ENCODE measurements at regions not wholly inside any gene's neighbourhood (a gene's known extent, or its start where the extent isn't known, plus 50 kb on each side); places are given as distances from the start of the nearest gene placed in this dataset.

- no peak overlapping the region for H4K8ac ChIP-seq (ENCODE audit: extremely low read depth, insufficient read depth, low read length)
- 100% methylated on average over 2 of the region's 3 CpGs; no CpG with 5 or more reads in 1 of the 2 experiments for whole genome bisulfite sequencing, 2 experiments (ENCODE audit: extremely low coverage in 1 of 2, insufficient coverage in 1 of 2, insufficient read length in 1 of 2, insufficient replicate concordance in 2 of 2, low coverage in 1 of 2, low lambda C conversion rate in 2 of 2, missing lambda C conversion rate in 1 of 2)
- H2BK20ac ChIP-seq (ENCODE audit: low read length) = no peak overlapping the region
- no peak overlapping the region for H3K14ac ChIP-seq (ENCODE audit: insufficient read length)
- H3K79me1 ChIP-seq (ENCODE audit: low read depth, low read length) = no peaks in the 10 kb centered on the region
- no peaks in the 10 kb centered on the region for H3K36me3 ChIP-seq (ENCODE audit: control insufficient read depth in 2 of 4, insufficient read depth in 4 of 4, low read length in 3 of 4)
- H2BK12ac ChIP-seq (ENCODE audit: low read depth, low read length) = no peak overlapping the region
- no peak overlapping the region for H2BK15ac ChIP-seq (ENCODE audit: low read length)
- H3K27ac ChIP-seq (ENCODE audit: low read depth, low read length) = no peak overlapping the region
- H3K23ac ChIP-seq (ENCODE audit: insufficient read length) = no peak overlapping the region
- H3K18ac ChIP-seq (ENCODE audit: extremely low read depth, low read length) = no peak overlapping the region
- no peak overlapping the region for H3K56ac ChIP-seq (replicated peaks; ENCODE audit: insufficient read length, low read depth, low read length)
- no peaks in the 10 kb centered on the region for H3K23me2 ChIP-seq (ENCODE audit: low read depth, low read length)
- H4K5ac ChIP-seq (ENCODE audit: insufficient read length, low read depth, low read length) = no peak overlapping the region
- no peak overlapping the region for H3K4me3 ChIP-seq (ENCODE audit: extremely low read depth in 1 of 4, insufficient read depth in 2 of 4, low read depth in 3 of 4, low read length in 4 of 4)
- no peak overlapping the region for H2BK5ac ChIP-seq (ENCODE audit: low read depth, low read length)
- no peaks in the 10 kb centered on the region; a peak in 1 of 7 replicates for H3K27me3 ChIP-seq (replicated peaks in 1 of 4; ENCODE audit: control insufficient read depth in 3 of 4, extremely low read depth in 1 of 4, insufficient read depth in 3 of 4, low read length in 3 of 4)
- FAIRE-seq = no peak
- no peak overlapping the region for H2BK120ac ChIP-seq (replicated peaks; ENCODE audit: low read depth, low read length)
- no peaks in the 10 kb centered on the region for H3K9me3 ChIP-seq (ENCODE audit: insufficient read depth in 2 of 2, low read depth in 1 of 2, low read length in 1 of 2)
- POLR2A ChIA-PET (ENCODE audit: partially characterized antibody) = no interaction called here
- H3K4me1 ChIP-seq (replicated peaks in 1 of 4; ENCODE audit: control insufficient read depth in 3 of 4, insufficient read depth in 4 of 4, low read length in 3 of 4) = no peaks in the 10 kb centered on the region
- no peak overlapping the region for H3K4ac ChIP-seq (replicated peaks; ENCODE audit: insufficient read length, low read depth, low read length)
- no peak overlapping the region for H3K4me2 ChIP-seq (ENCODE audit: insufficient read depth in 1 of 2, low read depth in 2 of 2, low read length in 2 of 2)
- CTCF ChIA-PET (ENCODE audit: partially characterized antibody) = no interaction called here
- H3K79me2 ChIP-seq (ENCODE audit: control insufficient read depth in 1 of 2, insufficient read depth in 2 of 2, low read length in 2 of 2) = no peaks in the 10 kb centered on the region
- no peaks in the 10 kb centered on the region for H4K20me1 ChIP-seq (replicated peaks in 1 of 2; ENCODE audit: control insufficient read depth in 1 of 2, insufficient read depth in 2 of 2, low read length in 2 of 2)
- H4K91ac ChIP-seq (replicated peaks; ENCODE audit: insufficient read length, low read length) = no peak overlapping the region
- no peak overlapping the region for H2AK5ac ChIP-seq (ENCODE audit: low read depth, low read length)
- H2AFZ ChIP-seq (ENCODE audit: low read length) = peak overlapping the region; percentile 81
- DNase-seq (ENCODE audit: low read depth in 1 of 2, low spot score in 2 of 2) = no peak
- no peak overlapping the region for H3K9ac ChIP-seq (replicated peaks in 1 of 4; ENCODE audit: extremely low read depth in 1 of 4, low read depth in 3 of 4, low read length in 3 of 4)
- TF ChIP-seq TAF7 (optimal IDR thresholded peaks at IDR 0.05; ENCODE audit: borderline replicate concordance, low read depth, low read length) (no peak), PHF8 (conservative IDR thresholded peaks at IDR 0.05; ENCODE audit: low read depth, low read length) (no peak), MAFK (IDR thresholded peaks at IDR 0.05; ENCODE audit: low read depth, low read length) (no peak), SIX5 (IDR thresholded peaks at IDR 0.05; ENCODE audit: low read depth, low read length) (no peak), HDAC2 (IDR thresholded peaks at IDR 0.05; ENCODE audit: borderline replicate concordance in 1 of 2, low read depth in 2 of 2, low read length in 2 of 2) (no peak), TEAD4 (IDR thresholded peaks at IDR 0.05; ENCODE audit: low read depth, low read length) (no peak), CHD2 (IDR thresholded peaks at IDR 0.05; ENCODE audit: low read length) (no peak), BACH1 (IDR thresholded peaks at IDR 0.05; ENCODE audit: low read length) (no peak), FOSL1 (IDR thresholded peaks at IDR 0.05; ENCODE audit: insufficient read depth, low read depth, low read length) (no peak), CTBP2 (IDR thresholded peaks at IDR 0.05; ENCODE audit: borderline replicate concordance, insufficient read depth, insufficient read length, low read length) (no peak), CBX5 (IDR thresholded peaks at IDR 0.05; ENCODE audit: low read depth, low read length) (no peak), MAX (IDR thresholded peaks at IDR 0.05) (no peak), POLR2AphosphoS5 (IDR thresholded peaks at IDR 0.05; ENCODE audit: low read depth, low read length) (no peak), USF2 (IDR thresholded peaks at IDR 0.05; ENCODE audit: low read length) (no peak)
Measured at GRCh38 chr16:25542306-25542705, 149.5 kb upstream of the HS3ST4 start.

All from H1 (cell line).